CD4-positive, alpha-beta T cell treated with Interleukin-6 at 100 ng/mL for 8 hours (primary cell): ENCODE measurements at regions not wholly inside any gene's neighbourhood (a gene's known extent, or its start where the extent isn't known, plus 50 kb on each side); places are given as distances from the start of the nearest gene placed in this dataset.
"Not testable (repeated sequence)": the region's sequence is repeated elsewhere in the genome, so short reads cannot be mapped to it uniquely, and the experiment has no call there.

Experiments used
- DNase-seq: peaks from one replicate; pipeline ENCODE4 v3.0.0-alpha.2; 2020; ENCODE audit warnings: mixed read lengths, low spot score

- no peak for DNase-seq
Measured at GRCh38 chr2:63696496-63696895, 107.7 kb downstream of the MDH1 start.

GRCh38 chr2:63697160-63697559 is 108.4 kb downstream of the MDH1 start:
- DNase-seq = no peak

DNA sequence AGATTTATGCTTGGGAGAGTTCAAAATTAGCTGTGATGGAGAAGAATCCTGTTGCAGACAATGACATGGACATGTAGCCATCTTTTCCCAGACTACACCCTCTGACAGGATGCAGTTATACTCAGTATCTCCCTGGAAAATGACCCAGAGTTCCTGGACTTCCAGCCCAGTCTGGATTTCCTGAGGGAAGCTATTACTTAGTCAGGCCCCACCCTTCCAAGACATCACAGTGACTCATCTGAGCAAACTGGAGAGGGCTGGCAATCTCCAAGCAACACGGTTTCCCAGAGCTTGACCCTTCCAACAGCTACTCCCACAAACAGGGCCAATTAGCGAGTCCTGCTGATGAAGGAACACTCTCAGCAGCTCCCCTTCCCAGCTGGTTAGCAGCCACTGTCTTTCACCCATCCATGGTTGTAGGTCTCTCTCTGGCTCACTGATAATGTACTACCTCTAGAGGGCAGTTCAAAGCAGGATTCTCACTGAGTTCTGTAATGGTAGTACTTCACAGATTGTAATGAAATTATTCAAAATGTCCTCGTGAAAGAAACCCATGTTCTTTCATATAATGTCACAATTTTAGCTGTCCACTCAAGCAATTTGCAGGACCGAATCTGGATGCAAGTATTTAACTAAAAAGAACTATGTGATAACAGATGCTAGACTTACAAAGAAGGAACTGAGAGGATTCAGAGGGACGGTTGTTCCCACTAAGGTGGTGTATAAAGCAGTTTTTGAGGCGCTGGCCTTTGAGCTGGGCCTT is 110.2 kb downstream of the MDH1 start:
- peak; percentile 33 for DNase-seq

- DNase-seq = no peak
Measured at GRCh38 chr2:63699549-63699839, 110.7 kb downstream of the MDH1 start.

GRCh38 chr2:63700271-63700670 is 111.5 kb downstream of the MDH1 start:
- DNase-seq = no peak

DNA sequence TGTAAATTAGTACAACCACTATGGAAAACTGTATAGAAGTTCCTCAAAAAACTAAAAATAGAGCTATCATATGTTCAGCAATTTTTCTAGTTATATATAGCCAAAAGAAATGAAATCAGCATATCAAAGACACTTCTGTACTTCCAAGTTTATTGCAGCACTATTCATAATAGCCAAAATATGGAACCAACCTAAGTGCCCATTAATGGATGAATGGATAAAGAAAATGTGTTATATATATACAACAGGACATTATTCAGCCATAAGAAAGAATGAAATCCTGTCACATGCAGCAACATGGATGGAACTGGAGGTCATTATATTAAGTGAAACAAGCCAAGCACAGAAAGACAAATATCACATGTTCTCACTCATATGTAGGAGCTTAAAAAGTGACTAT is 112.6 kb downstream of the MDH1 start:
- no peak for DNase-seq

- not testable (repeated sequence) for DNase-seq
Measured at GRCh38 chr2:63706084-63706483, 117.3 kb downstream of the MDH1 start.

DNA sequence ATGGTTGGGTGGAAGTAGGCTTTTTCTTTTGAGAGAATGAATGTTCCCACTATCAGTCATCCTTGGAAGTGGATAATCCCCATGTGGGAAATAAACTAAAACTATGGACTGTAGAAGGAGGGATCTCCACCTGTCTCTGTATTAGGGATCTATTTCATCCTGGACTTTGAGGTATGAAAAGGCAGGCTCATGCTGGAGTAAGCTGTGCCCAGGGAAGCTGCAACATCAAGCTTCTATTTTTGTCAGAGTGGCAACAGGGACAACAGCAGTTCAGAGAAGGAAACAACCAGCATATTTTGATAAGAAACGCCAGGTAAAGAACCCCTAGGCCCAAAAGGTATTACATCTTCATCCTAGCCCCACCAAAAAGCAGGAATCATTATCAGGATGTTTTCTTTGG is 122.0 kb downstream of the MDH1 start:
- no peak for DNase-seq

DNA sequence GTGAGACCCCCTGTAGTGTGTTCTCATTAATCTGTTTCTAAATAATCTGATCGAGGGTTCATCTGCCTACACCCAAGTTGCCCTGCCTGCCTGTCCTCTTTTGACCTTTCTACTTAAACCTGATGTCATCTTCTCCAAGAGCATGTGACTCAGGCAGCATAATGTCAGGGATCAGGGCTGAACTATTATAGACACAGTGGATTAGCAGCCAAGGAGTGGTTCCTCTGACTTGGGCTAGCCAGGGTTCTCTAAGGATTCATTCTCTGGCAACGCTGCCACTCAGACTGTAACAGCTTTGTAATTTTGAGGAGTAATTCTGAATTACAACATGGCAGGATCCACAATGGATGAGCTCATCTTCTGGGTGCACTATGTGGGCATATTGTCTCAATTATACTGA is 124.0 kb downstream of the MDH1 start:
- no peak for DNase-seq

- no peak for DNase-seq
Measured at GRCh38 chr2:63716146-63716545, 125.5 kb upstream of the UGP2 start.

- DNase-seq = no peak
Measured at GRCh38 chr2:63719052-63719451, 122.6 kb upstream of the UGP2 start.

GRCh38 chr2:63721082-63721424 is 120.6 kb upstream of the UGP2 start:
- no peak for DNase-seq

- not testable (repeated sequence) for DNase-seq
Measured at GRCh38 chr2:63722284-63722683, 119.4 kb upstream of the UGP2 start.

GRCh38 chr2:63723709-63724108 is 118.0 kb upstream of the UGP2 start:
- DNase-seq = no peak

DNA sequence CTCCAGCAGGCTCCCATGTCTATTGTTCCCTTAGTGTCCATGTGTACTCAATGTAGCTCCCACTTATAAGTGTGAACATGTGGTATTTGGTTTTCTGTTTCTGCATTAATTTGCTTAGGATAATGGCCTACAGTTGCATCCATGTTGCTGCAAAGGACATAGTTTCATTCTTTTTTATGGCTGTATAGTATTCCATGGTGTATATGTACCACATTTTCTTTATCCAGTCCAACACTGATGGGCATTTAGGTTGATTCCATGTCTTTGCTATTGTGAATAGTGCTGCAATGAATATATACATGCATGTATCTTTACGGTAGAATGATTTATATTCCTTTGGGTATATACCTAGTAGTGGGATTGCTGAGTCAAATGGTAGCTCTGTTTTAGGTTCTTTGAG is 116.5 kb upstream of the UGP2 start:
- DNase-seq = not testable (repeated sequence)

DNA sequence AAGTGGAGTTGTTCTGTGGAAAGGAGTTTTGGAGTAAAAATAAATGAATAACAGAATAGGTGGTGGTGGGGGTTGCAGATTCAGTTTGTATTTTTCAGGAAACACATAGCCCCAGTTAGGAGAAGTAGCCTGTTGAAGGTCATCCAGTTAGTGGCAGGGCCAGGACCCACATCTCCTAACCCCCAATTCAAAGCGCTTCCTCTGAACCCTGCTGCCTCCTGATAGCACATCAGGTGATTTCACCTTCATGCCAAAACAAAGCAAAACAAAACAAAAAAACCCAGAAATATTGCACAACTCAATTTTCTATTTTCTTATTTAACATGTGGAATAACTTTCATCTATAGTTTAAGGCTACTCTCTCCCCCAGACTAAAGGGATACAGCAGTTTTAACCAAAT is 112.3 kb upstream of the UGP2 start:
- DNase-seq = no peak

- no peak for DNase-seq
Measured at GRCh38 chr2:63729831-63730230, 111.9 kb upstream of the UGP2 start.

- DNase-seq = no peak
Measured at GRCh38 chr2:63734510-63734909, 107.2 kb upstream of the UGP2 start.

DNA sequence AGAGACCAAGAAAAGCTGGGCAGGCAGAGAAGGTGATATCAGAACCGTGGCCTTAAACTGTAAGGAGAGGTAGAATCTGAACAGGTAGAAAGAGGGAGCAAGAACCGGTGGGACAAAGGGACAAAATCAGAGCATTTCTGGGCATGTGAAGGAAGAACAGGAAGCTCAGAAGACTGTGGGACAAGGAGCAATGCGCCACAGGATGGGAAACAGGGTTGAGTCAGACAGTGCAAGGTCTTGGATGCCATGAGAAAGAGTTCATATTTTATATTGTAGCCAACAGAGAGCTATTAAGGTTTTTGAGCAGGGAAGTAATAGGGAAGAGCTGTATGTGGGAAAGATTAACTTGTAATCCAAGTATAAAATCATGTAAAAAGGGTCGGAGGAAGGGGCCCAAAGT is 106.4 kb upstream of the UGP2 start:
- no peak for DNase-seq

- DNase-seq = no peak
Measured at GRCh38 chr2:63735931-63736330, 105.8 kb upstream of the UGP2 start.

- DNase-seq = no peak
Measured at GRCh38 chr2:63736354-63736753, 105.3 kb upstream of the UGP2 start.

GRCh38 chr2:63737081-63737751 is 104.5 kb upstream of the UGP2 start:
- DNase-seq = no peak

- no peak for DNase-seq
Measured at GRCh38 chr2:63738019-63738418, 103.7 kb upstream of the UGP2 start.

GRCh38 chr2:63739180-63739579 is 102.5 kb upstream of the UGP2 start:
- not testable (repeated sequence) for DNase-seq
